Fibroblast of peridontal ligament (primary cell): ENCODE measurements at regions not wholly inside any gene's neighbourhood (a gene's known extent, or its start where the extent isn't known, plus 50 kb on each side); places are given as distances from the start of the nearest gene placed in this dataset.

Experiments
- DNase-seq: peaks from one replicate; pipeline ENCODE4 v3.0.0-alpha.2; 2010; ENCODE audit errors: extremely low read depth

DNA sequence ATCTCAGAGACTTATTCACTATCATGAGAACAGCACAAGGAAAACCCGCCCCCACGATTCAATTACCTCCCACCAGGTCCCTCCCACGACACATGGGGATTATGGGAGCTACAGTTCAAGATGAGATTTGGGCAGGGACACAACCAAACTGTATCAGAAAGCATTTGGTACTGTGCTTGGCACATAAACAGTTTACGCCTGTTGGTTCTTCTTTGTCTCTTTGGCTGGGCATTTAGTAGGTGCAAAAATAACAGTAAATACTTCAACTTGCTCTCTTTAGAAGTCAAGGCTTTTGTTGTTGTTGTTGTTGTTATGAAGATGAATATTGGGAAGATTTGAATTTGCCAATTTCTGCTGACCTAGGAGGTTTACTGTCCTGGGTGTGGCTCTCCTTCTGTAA lies 175.4 kb upstream of the IGSF21 start:
- DNase-seq, result no peak

- no peak for DNase-seq
These were observed 174.1 kb upstream of the IGSF21 start for GRCh38 chr1:17933501-17933900.

DNA sequence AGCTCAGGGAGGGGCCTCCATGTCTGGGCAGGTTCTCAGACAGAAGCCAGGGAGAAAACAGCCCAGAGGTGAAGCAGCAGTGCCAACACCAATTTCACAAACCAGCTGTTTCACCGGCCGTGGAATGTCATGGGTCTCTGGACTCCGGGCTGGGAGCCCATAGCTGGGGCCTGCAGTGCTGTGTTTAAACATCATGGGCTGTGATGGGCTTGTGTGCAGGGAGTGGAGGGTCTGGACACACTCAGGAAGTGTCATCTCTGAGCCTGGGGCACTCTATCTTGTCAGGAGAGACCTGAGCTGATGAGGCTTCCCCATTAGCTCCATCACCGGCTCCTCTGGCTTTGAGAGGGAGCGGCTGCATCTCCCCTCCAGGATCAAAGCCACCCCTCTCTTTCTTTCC lies 173.6 kb upstream of the IGSF21 start:
- DNase-seq, result no peak

DNA sequence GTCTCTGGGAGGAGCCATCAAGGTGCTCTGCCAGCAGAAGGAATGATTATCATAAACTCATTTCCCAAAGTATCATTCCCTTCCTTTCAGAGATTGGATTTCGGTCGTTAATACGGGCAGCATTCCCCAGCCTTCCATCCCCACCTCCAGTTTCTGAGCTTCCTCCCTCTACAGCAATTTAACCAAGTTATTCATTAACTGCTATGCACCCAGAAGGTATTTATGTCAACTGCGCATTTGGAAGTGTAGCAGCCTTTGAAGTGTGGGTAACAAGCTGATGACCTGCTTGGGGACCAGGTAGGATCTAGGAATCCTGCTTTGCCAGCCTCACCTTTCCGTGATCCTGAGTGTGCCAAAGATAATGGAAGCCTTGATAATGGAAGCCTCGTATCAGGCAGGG lies 172.4 kb upstream of the IGSF21 start:
- DNase-seq, result no peak

GRCh38 chr1:17941431-17942189 lies 166.0 kb upstream of the IGSF21 start:
- DNase-seq, result no peak

- no peak for DNase-seq
These were observed 164.1 kb upstream of the IGSF21 start for GRCh38 chr1:17943506-17943905.

DNA sequence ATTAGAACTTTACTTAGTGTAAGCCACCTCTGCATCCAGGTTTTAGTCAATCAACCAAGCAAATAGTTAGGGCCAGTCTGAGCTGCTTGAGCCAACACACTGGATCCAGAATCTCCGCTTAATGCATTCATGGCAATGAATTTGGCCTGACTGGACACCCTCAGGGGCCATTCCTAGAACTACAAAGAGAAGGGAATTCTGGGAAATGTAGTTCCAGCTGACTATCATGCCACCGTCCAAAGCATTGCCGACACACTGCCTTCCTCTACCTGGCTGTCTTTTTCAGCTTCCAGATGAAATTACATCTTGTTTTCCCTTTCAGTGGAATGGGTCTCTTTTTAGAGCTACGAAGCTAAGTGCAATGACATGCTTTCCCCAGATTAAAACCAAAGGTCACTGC lies 163.0 kb upstream of the IGSF21 start:
- no peak for DNase-seq

DNA sequence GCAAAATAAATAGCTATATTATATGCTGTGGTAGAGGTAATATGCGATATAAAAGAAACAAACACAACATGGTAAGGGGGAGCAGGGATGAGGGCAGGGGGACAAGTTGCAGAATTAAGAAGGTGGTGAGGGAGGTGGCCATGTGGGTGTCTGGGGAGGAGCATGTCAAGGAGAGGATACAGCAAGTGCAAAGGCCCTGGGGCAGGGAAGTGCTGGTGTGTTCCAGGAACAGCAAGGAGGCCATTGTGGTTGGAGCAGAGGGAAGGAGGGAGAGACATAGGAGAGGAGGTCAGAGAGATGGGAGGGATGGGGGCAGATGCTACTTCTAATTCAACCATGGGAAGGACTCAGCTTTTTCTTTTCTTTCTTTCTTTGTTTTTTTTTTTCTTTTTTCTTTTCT lies 161.2 kb upstream of the IGSF21 start:
- no peak for DNase-seq

GRCh38 chr1:17948594-17948993 lies 159.0 kb upstream of the IGSF21 start:
- no peak for DNase-seq

DNA sequence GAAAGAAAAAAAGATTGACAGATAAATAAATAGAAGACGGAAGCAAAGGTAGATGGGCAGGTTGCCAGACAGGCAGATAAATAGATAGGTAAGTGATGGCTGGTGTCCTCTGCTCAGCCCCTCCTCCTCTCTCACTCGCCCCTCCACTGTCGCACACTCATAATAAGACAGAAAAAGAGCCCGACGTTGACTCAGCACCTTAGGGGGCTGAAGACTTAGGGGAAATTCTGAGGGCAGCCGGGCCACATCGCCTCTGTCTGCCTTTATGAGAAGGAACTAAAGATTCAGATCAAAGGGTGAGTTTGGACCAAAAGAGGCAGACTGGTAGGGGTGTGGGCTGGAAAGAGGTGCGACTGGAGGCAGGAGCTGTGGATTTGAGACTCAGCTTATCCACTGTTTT lies 158.1 kb upstream of the IGSF21 start:
- no peak for DNase-seq

- no peak for DNase-seq
These were observed 156.9 kb upstream of the IGSF21 start for GRCh38 chr1:17950728-17951127.

DNA sequence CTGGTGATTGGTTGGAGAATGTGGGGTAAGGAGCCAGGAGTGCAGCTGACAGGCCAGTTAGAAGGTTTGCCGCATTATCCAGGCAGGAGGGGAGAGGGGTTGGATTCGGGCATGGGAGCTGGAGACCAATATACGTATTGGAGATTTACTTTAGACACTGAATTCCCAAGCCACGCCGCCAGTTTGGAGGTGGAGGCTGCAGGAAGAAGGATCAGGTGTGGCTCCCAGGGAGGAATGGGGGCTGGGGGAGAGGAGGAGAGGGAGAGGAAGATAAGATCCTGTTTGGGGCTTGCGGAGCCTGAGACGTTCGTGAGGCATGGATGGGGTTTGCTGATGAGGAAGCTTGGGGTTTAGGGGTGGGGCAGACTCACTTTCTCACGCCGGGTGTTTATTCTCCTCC lies 155.1 kb upstream of the IGSF21 start:
- no peak for DNase-seq

GRCh38 chr1:17953921-17954320 lies 153.7 kb upstream of the IGSF21 start:
- DNase-seq, result no peak

- DNase-seq, result peak; percentile 2
These were observed 152.0 kb upstream of the IGSF21 start for GRCh38 chr1:17955302-17956285.

DNA sequence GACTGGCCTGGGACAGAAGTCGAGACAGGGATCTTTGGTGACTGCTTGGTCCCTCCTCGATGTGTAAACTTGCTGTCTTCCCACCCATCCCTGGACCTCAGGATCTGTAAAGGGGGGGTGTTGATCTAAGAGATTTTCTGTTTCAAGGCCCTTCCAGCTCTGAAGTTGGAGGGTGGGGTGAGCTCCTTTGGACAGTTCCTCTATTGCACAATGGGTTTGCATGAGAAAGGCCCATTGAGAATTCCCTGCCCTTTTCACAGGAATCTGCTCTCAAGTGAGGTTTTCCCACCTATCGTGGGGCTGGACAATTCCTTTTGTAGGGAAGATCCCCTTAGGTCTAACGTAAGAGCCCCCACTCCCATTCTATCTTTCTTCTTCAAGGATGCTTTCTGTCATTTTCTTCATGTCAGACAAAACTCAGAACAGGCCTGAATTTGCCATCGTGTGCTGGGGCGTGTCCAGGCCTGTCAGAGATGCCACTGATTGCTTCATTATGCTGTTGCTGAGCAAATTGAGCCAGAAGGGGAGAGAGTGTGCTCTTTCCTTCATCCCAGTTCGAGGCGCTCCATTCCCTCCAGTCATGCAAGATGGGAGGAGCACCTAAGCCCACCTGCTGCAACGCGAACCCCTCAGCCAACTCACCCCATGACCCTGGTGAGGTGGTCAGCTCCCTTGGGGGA lies 149.9 kb upstream of the IGSF21 start:
- peak; percentile 13 for DNase-seq

DNA sequence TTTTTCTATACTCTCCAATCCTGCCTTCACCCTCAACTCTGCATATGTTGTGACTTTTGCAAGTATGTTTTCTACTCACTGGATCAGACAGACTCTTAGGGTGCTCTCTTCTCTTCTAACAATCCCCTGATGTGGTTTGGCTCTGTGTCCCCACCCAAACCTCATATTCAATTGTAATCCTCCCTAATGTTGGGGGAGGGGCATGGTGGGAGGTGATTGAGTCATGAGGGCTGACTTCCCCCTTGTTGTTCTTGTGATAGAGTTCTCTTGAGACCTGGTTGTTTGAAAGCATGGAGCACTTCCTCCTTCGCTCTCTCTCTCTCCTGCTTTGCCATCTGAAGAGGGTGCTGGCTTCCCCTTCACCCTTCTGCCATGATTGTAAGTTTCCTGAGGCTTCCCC lies 148.9 kb upstream of the IGSF21 start:
- no peak for DNase-seq

DNA sequence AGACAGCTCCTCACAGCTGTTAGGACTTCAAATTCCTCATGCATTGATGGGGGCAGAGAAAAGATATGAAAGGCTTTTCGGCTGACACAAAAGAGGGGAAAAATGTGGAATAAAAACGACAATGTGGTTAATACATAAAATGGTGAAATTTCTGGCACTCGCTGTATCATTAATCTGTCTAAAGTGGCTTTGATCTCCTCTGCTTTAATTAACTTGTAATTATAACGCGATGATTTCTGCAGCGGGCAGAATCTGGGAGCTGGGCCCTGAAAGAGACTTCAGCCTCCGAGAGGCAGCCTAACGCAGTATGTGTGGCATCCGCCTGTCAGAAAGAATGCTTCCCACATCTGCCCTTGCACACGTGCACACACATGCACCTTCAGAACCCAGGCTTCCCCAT lies 144.1 kb upstream of the IGSF21 start:
- DNase-seq, result no peak

GRCh38 chr1:17965515-17966100 lies 142.0 kb upstream of the IGSF21 start:
- no peak for DNase-seq

DNA sequence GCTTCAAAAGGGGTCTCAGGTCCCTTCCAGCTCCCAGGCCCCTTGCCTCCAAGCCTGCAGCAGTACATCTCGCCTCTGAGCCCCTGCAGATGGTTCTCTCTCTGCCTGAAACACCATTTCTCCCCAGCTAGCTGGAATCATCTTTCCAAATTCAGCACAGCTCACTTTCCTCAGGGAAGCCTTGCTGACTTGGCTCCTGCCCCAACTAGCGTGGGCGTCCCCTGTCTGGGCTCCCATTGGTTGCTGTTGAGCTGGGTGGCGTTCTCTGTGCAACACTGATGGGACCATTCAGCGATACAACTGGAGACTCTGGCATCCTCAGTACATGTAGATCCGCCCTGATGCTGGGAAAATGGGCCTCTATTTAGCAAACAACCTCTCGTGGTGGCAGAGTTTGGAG lies 141.3 kb upstream of the IGSF21 start:
- DNase-seq, result no peak

DNA sequence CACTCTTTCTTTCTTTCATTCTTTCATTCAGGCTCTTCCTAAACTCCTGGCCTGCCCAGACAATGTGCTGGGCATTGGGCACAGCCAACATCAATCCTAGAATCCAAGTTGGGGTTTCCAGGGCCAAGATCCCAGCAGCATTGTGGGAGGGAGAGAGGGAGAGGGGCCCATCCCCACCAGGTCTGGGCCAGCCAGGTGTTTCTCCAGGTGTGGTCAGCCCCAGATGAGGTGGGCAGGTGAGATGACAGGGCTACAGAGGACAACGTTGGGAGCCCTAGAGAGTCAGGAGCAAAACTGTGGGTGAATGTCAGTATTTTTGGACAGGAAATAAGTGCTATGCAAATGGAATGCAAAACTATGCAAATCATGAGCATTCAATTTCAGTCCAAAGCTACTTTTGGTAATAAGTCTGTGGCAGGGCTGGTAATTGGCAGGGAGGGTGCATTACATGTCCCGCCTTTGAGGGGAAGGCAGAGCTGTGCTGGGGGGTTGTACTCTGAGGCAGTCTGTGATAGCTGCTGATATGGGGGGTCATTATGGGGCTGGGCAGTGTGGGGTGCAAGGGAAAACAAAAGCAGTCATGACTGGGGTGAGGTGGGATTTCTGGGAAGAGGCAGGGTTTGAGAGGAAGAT lies 139.9 kb upstream of the IGSF21 start:
- DNase-seq, result no peak

- no peak for DNase-seq
These were observed 136.8 kb upstream of the IGSF21 start for GRCh38 chr1:17970757-17971156.

- DNase-seq, result no peak
These were observed 133.9 kb upstream of the IGSF21 start for GRCh38 chr1:17973694-17974093.
